HG03520 (cell line): ENCODE measurements at regions not wholly inside any gene's neighbourhood (a gene's known extent, or its start where the extent isn't known, plus 50 kb on each side); places are given as distances from the start of the nearest gene placed in this dataset.

Experiments used
- ATAC-seq: cut with Tn5 transposase; IDR thresholded peaks from one replicate; pipeline ENCODE4 v1.9.1; 2021; ENCODE audit warnings: mild to moderate bottlenecking, moderate library complexity; ENCODE audit not compliant: unreplicated experiment

GRCh38 chr1:221834698-221835513, 93.0 kb upstream of the DUSP10 start:
- ATAC-seq: no peak

- no peak for ATAC-seq
These were observed 90.7 kb upstream of the DUSP10 start for GRCh38 chr1:221832617-221833016.

- no peak for ATAC-seq
These were observed 90.3 kb upstream of the DUSP10 start for GRCh38 chr1:221832151-221832550.

GRCh38 chr1:221829327-221830015, 87.6 kb upstream of the DUSP10 start:
- no peak for ATAC-seq

- ATAC-seq: no peak
These were observed 85.4 kb upstream of the DUSP10 start for GRCh38 chr1:221827307-221827642.

- ATAC-seq: no peak
These were observed 83.0 kb upstream of the DUSP10 start for GRCh38 chr1:221824909-221825308.

GRCh38 chr1:221824025-221824424, 82.1 kb upstream of the DUSP10 start:
- no peak for ATAC-seq

GRCh38 chr1:221823561-221823960, 81.7 kb upstream of the DUSP10 start:
- no peak for ATAC-seq

- ATAC-seq: peak; percentile 66
These were observed 81.3 kb upstream of the DUSP10 start for GRCh38 chr1:221823149-221823548.

GRCh38 chr1:221822591-221822990, 80.7 kb upstream of the DUSP10 start:
- no peak for ATAC-seq

- ATAC-seq: no peak
These were observed 75.0 kb upstream of the DUSP10 start for GRCh38 chr1:221816899-221817298.

GRCh38 chr1:221815660-221816059, 73.8 kb upstream of the DUSP10 start:
- ATAC-seq: no peak

- no peak for ATAC-seq
These were observed 72.0 kb upstream of the DUSP10 start for GRCh38 chr1:221813887-221814286.

GRCh38 chr1:221812905-221813597, 71.2 kb upstream of the DUSP10 start:
- ATAC-seq: no peak

GRCh38 chr1:221812088-221812752, 70.3 kb upstream of the DUSP10 start:
- ATAC-seq: no peak

- ATAC-seq: no peak
These were observed 68.5 kb upstream of the DUSP10 start for GRCh38 chr1:221810406-221810805.

GRCh38 chr1:221809091-221810029, 67.5 kb upstream of the DUSP10 start:
- ATAC-seq: no peak

GRCh38 chr1:221806984-221807383, 65.1 kb upstream of the DUSP10 start:
- no peak for ATAC-seq

GRCh38 chr1:221806236-221806635, 64.3 kb upstream of the DUSP10 start:
- ATAC-seq: no peak

GRCh38 chr1:221805121-221805520, 63.2 kb upstream of the DUSP10 start:
- ATAC-seq: no peak
